Limb (tissue), 2 donors: ENCODE measurements at regions not wholly inside any gene's neighbourhood (a gene's known extent, or its start where the extent isn't known, plus 50 kb on each side); places are given as distances from the start of the nearest gene placed in this dataset.
A peak's percentile ranks its signal among the peaks of the same experiment; 100 is the strongest.

Source experiments
- DNase-seq, 2 donors: peaks; one replicate each; pipeline ENCODE4 v3.0.0-alpha.2; 2016; ENCODE audit errors: extremely low spot score in 2 of 2

- no peak for DNase-seq
Observed at GRCh38 chr6:108734271-108734922, 113.8 kb upstream of the ARMC2 start.

- no peak for DNase-seq
Observed at GRCh38 chr6:108735310-108736001, 112.8 kb upstream of the ARMC2 start.

- no peak for DNase-seq
Observed at GRCh38 chr6:108736002-108736361, 112.2 kb upstream of the ARMC2 start.

GRCh38 chr6:108736832-108737231 lies 111.4 kb upstream of the ARMC2 start:
- DNase-seq, result no peak

- no peak for DNase-seq
Observed at GRCh38 chr6:108737594-108738546, 110.4 kb upstream of the ARMC2 start.

- DNase-seq, result no peak
Observed at GRCh38 chr6:108738684-108739416, 109.4 kb upstream of the ARMC2 start.

GRCh38 chr6:108739496-108740330 lies 108.5 kb upstream of the ARMC2 start:
- DNase-seq, result no peak

- peak in 1 of 2 donors; percentile 25 for DNase-seq
Observed at GRCh38 chr6:108741331-108741989, 106.8 kb upstream of the ARMC2 start.

- no peak for DNase-seq
Observed at GRCh38 chr6:108742041-108742440, 106.2 kb upstream of the ARMC2 start.

- DNase-seq, result no peak
Observed at GRCh38 chr6:108744244-108744972, 103.8 kb upstream of the ARMC2 start.

- DNase-seq, result peak in 1 of 2 donors; percentile 38
Observed at GRCh38 chr6:108744996-108745395, 103.2 kb upstream of the ARMC2 start.

- no peak for DNase-seq
Observed at GRCh38 chr6:108745664-108746336, 102.4 kb upstream of the ARMC2 start.

- no peak for DNase-seq
Observed at GRCh38 chr6:108746366-108746765, 101.9 kb upstream of the ARMC2 start.

- DNase-seq, result no peak
Observed at GRCh38 chr6:108746836-108747575, 101.2 kb upstream of the ARMC2 start.

- no peak for DNase-seq
Observed at GRCh38 chr6:108748055-108748454, 100.2 kb upstream of the ARMC2 start.

GRCh38 chr6:108748959-108749358 lies 99.3 kb upstream of the ARMC2 start:
- no peak for DNase-seq

GRCh38 chr6:108750801-108751200 lies 97.4 kb upstream of the ARMC2 start:
- no peak for DNase-seq

- no peak for DNase-seq
Observed at GRCh38 chr6:108751282-108751681, 96.9 kb upstream of the ARMC2 start.
